ENCODE measurements at regions not wholly inside any gene's neighbourhood (a gene's known extent, or its start where the extent isn't known, plus 50 kb on each side); places are given as distances from the start of the nearest gene placed in this dataset.
A peak's percentile ranks its signal among the peaks of the same experiment; 100 is the strongest.

DNA sequence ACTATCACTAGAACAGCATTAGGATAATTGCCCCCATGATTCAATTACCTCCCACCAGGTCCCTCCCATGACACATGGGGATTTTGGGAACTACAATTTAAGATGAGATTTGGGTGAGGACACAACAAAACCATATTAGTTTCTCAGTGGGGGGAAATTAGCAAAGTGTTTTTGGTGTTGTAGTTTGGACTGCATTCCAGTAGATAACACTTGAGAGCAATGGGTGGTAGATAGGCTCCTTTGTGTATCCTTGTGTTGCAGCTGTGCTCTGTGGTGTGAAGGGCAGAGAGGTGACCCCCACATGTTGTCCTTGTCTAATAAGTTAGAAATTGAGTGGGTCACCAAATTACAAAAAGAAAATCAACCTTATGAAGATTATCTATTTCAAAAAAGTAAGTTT lies 223.8 kb downstream of the SATB1 start:
- no peak for DNase-seq (ENCODE audit: low read depth)
- TF ChIP-seq, protein P1, sequence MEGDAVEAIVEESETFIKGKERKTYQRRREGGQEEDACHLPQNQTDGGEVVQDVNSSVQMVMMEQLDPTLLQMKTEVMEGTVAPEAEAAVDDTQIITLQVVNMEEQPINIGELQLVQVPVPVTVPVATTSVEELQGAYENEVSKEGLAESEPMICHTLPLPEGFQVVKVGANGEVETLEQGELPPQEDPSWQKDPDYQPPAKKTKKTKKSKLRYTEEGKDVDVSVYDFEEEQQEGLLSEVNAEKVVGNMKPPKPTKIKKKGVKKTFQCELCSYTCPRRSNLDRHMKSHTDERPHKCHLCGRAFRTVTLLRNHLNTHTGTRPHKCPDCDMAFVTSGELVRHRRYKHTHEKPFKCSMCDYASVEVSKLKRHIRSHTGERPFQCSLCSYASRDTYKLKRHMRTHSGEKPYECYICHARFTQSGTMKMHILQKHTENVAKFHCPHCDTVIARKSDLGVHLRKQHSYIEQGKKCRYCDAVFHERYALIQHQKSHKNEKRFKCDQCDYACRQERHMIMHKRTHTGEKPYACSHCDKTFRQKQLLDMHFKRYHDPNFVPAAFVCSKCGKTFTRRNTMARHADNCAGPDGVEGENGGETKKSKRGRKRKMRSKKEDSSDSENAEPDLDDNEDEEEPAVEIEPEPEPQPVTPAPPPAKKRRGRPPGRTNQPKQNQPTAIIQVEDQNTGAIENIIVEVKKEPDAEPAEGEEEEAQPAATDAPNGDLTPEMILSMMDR (IDR thresholded peaks at IDR 0.05; ENCODE audit: insufficient read depth, low read length), result no peak
- H3K4me3 ChIP-seq (ENCODE audit: low read depth, low read length), result no peak overlapping the region

DNA sequence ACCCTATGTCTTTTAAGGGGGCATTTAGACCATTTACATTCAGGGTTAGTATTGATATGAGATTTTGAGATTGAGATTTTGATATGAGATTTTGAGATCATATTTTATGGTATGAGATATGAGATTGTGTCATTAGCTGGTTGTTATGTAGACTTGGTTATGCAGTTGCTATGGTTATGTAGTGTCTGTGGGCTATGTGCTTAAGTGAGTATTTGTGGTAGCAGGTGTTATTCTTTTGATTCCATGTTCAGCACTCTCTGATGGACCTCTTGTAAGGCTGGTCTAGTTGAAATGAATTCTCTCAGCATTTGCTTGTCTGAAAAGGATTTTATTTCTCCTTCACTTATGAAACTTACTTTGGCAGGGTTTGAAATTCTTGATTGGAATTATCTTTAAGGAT lies 225.4 kb downstream of the SATB1 start:
- no peak for DNase-seq (ENCODE audit: low read depth)
- H3K4me3 ChIP-seq (ENCODE audit: low read depth, low read length), result no peak overlapping the region

DNA sequence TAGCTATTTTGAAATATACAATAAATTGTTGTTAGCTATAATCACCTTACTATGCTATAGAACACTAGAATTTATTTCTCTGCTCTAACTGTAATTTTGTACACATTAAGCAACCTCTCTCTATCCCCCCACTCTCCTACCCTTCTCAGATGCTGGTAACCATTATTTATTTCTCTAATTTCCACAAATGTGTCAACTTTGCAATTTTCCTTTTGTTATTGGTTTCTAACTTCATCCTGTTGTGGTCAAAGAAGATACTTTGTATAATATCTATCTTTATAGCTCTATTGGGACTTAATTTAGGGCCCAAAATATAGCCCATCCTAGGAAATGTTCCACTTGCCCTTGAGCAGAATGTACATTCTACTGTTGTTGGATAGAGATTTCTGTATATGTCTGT lies 229.3 kb downstream of the SATB1 start:
- TF ChIP-seq, protein P1 (IDR thresholded peaks at IDR 0.05; ENCODE audit: insufficient read depth, low read length), result no peak
- no peak overlapping the region for H3K4me3 ChIP-seq (ENCODE audit: low read depth, low read length)
- DNase-seq (ENCODE audit: low read depth), result no peak

More for the DNA sequence above, 225.4 kb downstream of the SATB1 start:
- TF ChIP-seq, protein P1 (IDR thresholded peaks at IDR 0.05; ENCODE audit: insufficient read depth, low read length), result no peak

DNA sequence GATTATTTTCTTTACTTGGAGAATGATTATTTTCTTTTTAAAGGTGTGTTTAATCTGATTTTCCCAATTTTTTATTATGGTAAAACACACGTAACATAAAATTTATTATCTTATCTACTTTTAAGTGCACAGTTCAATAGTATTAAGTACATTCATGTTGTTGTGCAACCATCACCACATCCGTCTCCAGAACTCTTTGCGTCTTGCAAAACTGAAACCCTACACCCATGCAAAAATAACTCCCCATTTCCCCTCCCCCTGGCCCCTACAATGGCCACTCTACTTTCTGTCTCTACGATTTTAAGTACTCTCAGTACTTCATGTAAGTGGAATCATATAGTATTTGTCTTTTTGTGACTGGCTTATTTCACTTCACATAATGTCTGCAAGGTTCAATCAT lies 230.7 kb downstream of the SATB1 start:
- TF ChIP-seq, protein P1 (IDR thresholded peaks at IDR 0.05; ENCODE audit: insufficient read depth, low read length), result no peak
- peak; percentile 13 for DNase-seq (ENCODE audit: low read depth)
- H3K4me3 ChIP-seq (ENCODE audit: low read depth, low read length), result no peak overlapping the region

DNA sequence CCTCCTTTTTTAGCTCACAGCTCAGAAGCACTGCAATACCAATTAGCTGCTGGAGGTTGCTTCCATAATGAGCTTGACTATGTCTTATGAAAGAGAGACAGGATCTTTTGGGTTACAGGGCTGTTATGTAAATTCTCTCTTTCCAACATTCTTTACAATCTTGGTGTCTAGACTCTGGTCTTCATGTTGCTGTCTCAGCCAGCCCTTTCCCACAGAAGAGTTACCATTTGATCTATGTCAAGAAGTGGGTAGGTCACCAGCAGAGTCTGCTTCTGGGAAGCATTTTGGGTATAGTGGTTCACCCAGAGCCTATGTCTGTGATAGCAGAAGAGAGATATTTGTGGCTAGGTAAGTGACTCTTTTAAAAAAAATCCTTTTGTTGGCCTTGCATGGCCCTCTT lies 234.5 kb downstream of the SATB1 start:
- H3K4me3 ChIP-seq (ENCODE audit: low read depth, low read length), result no peak overlapping the region
- TF ChIP-seq, protein P1 (IDR thresholded peaks at IDR 0.05; ENCODE audit: insufficient read depth, low read length), result no peak
- DNase-seq (ENCODE audit: low read depth), result no peak

DNA sequence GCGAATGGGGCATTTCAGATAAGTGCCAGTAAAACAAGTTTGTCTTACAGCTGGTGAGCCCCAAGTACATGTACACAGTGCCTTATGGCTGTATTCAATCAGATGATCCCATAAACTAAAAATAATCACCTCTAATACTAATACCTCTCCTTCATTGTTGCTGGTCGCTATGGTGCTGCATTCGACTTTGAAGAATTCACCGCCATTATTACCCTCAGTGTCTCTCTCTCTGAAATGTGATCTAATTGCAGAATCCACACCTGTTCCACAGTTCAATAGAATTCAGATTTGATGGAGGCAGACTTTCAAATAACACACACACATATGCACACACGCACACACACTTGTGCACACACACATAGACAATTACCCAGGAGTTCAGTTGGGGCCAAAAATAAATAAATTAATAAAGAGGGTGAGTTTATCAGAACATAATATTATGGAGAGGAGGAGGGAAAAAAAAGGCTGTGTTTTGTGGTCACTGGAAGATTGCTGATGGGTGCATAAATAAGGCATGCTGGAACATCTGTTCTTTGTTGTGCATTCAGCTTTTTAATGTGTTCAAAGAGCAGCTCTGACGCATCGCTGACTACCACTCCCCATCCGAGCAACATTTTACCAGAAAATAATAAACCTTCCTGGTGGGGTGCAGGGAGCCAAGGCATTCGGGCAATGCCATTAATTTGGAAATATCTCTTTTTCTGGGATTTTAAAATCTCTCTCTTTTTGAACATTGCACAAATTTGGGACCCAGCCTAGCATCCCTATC lies 235.7 kb downstream of the SATB1 start:
- DNase-seq (ENCODE audit: low read depth), result peak; percentile 40
- TF ChIP-seq, protein P1 (IDR thresholded peaks at IDR 0.05; ENCODE audit: insufficient read depth, low read length), result no peak
- H3K4me3 ChIP-seq (ENCODE audit: low read depth, low read length), result no peak overlapping the region

DNA sequence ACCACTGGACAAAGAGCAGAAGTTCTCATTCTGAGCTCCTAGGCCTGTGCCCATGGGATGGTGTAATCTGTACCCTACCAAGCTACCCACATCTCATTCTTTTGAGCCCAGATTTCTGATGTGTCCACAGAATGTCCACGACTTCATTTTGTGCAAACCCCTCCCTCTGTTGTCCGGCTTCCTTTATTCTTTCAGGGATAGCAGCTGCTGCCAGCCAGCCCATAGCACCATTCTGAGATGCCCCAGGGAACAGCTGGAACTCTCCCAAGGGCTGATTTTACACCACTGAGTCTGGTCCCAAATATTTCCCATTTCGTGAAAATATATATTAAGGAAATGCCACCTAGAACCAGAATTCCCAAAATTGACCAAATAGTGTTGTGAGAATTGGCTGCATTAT lies 236.6 kb downstream of the SATB1 start:
- DNase-seq (ENCODE audit: low read depth), result no peak
- TF ChIP-seq, protein P1 (IDR thresholded peaks at IDR 0.05; ENCODE audit: insufficient read depth, low read length), result no peak
- no peak overlapping the region for H3K4me3 ChIP-seq (ENCODE audit: low read depth, low read length)
